SK-N-SH (cell line): ENCODE measurements at regions not wholly inside any gene's neighbourhood (a gene's known extent, or its start where the extent isn't known, plus 50 kb on each side); places are given as distances from the start of the nearest gene placed in this dataset.

Experiments
- EP300 ChIP-seq, 2 experiments: IDR thresholded peaks; 2 replicates each; pipeline versions ENCODE4 v1.4.0 to v1.6.1; 2012; ENCODE audit warnings: borderline replicate concordance in 1 of 2, low read depth in 1 of 2, low read length in 1 of 2
- EZH2phosphoT487 ChIP-seq: fragments of 200-600 bp; sonication (generic); IDR thresholded peaks from 2 replicates; pipeline ENCODE4 v1.6.1; 2017; ENCODE audit warnings: low read depth, mixed run types, mild to moderate bottlenecking, antibody characterized with exemption, moderate library complexity, borderline replicate concordance
- TF ChIP-seq, protein P1 (sequence below): fragments of 200-600 bp; sonication (generic); IDR thresholded peaks from 2 replicates; pipeline ENCODE4 v1.6.1; 2017; ENCODE audit warnings: antibody characterized with exemption, mild to moderate bottlenecking, moderate library complexity

DNA sequence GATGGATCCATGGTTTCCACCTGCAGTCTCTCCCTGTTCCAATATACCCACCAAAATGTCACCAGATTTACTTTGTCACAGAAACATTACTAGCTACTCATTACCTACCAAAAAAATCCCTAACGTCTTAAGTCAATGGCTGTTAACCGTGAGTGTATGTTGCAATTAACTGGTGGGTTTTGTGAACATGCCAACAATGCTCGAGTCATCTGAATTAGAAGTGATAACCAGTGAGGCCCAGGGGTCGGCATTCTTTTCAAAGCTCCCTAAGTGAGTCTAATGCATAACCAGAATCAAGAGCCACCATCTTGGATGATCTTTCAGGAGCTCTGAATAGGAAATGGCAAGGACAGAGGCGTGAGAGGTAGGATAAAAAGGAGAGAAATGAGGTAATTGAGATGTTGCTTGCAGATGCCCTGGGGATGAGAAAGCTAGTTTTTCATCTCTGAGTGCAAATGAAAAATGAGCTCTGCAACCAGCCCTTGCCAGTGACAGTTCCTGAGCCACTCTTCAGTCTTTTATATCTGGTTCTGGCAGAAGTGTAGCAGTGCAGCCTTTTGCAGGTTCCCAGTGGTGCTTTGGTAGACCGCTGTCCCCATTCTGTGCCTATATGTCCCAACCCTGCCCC lies 130.0 kb upstream of the RND3 start:
- TF ChIP-seq, protein P1, sequence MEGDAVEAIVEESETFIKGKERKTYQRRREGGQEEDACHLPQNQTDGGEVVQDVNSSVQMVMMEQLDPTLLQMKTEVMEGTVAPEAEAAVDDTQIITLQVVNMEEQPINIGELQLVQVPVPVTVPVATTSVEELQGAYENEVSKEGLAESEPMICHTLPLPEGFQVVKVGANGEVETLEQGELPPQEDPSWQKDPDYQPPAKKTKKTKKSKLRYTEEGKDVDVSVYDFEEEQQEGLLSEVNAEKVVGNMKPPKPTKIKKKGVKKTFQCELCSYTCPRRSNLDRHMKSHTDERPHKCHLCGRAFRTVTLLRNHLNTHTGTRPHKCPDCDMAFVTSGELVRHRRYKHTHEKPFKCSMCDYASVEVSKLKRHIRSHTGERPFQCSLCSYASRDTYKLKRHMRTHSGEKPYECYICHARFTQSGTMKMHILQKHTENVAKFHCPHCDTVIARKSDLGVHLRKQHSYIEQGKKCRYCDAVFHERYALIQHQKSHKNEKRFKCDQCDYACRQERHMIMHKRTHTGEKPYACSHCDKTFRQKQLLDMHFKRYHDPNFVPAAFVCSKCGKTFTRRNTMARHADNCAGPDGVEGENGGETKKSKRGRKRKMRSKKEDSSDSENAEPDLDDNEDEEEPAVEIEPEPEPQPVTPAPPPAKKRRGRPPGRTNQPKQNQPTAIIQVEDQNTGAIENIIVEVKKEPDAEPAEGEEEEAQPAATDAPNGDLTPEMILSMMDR = no peak
- TF ChIP-seq EP300 (IDR thresholded peaks at IDR 0.05; ENCODE audit: borderline replicate concordance in 1 of 2, low read depth in 1 of 2, low read length in 1 of 2) = no peak
- TF ChIP-seq EZH2phosphoT487 = no peak
